ENCODE measurements at regions not wholly inside any gene's neighbourhood (a gene's known extent, or its start where the extent isn't known, plus 50 kb on each side); places are given as distances from the start of the nearest gene placed in this dataset.
"Not testable (repeated sequence)": the region's sequence is repeated elsewhere in the genome, so short reads cannot be mapped to it uniquely, and the experiment has no call there.

GRCh38 chr10:123392182-123392963 is 238.2 kb downstream of the BUB3 start:
- Histone ChIP-seq H3K4me3 (no peak overlapping the region), H3K9me3 (no peaks in the 10 kb centered on the region), H3K27me3 (no peaks in the 10 kb centered on the region), H3K4me1 (no peaks in the 10 kb centered on the region), H3K27ac (no peak overlapping the region), H3K36me3 (no peaks in the 10 kb centered on the region)
- WGBS, 2 donors, result 72 to 77% methylated on average over 6 of the region's 6 CpGs
- DNase-seq (no peak), ATAC-seq (ENCODE audit: low FRiP score in 2 of 2) (no peak)
- TF ChIP-seq POLR2AphosphoS5 (IDR thresholded peaks at IDR 0.05) (no peak), EP300 (IDR thresholded peaks at IDR 0.05) (no peak), CTCF (IDR thresholded peaks at IDR 0.05) (no peak), POLR2A (IDR thresholded peaks at IDR 0.05) (no peak)

GRCh38 chr10:123393170-123393569 is 239.0 kb downstream of the BUB3 start:
- Histone ChIP-seq H3K9me3 (no peaks in the 10 kb centered on the region), H3K4me1 (no peaks in the 10 kb centered on the region), H3K36me3 (no peaks in the 10 kb centered on the region), H3K27me3 (no peaks in the 10 kb centered on the region), H3K27ac (no peak overlapping the region), H3K4me3 (no peak overlapping the region)
- 92 to 97% methylated on average over 3 of the region's 3 CpGs for WGBS, 2 donors
- no peak for TF ChIP-seq CTCF (IDR thresholded peaks at IDR 0.05)
- no peak for TF ChIP-seq POLR2AphosphoS5 (IDR thresholded peaks at IDR 0.05)
- no peak for TF ChIP-seq EP300 (IDR thresholded peaks at IDR 0.05)
- TF ChIP-seq POLR2A (IDR thresholded peaks at IDR 0.05), result no peak
- DNase-seq (no peak), ATAC-seq (ENCODE audit: low FRiP score in 2 of 2) (no peak)

GRCh38 chr10:123394382-123394781 is 240.2 kb downstream of the BUB3 start:
- H3K4me1 ChIP-seq, result no peaks in the 10 kb centered on the region
- DNase-seq, result no peak
- no peaks in the 10 kb centered on the region for H3K9me3 ChIP-seq
- WGBS, 2 donors, result 22 to 56% methylated on average over 1 of the region's 1 CpG
- no peak overlapping the region for H3K4me3 ChIP-seq
- H3K36me3 ChIP-seq, result no peaks in the 10 kb centered on the region
- no peak for ATAC-seq (ENCODE audit: low FRiP score in 2 of 2)
- H3K27ac ChIP-seq, result no peak overlapping the region
- no peaks in the 10 kb centered on the region for H3K27me3 ChIP-seq
- TF ChIP-seq CTCF (IDR thresholded peaks at IDR 0.05) (no peak), POLR2A (IDR thresholded peaks at IDR 0.05) (no peak), EP300 (IDR thresholded peaks at IDR 0.05) (no peak), POLR2AphosphoS5 (IDR thresholded peaks at IDR 0.05) (no peak)

GRCh38 chr10:123395234-123395633 is 241.0 kb downstream of the BUB3 start:
- not testable (repeated sequence) for H3K4me1 ChIP-seq; ATAC-seq (ENCODE audit: low FRiP score in 2 of 2); H3K27ac ChIP-seq; H3K27me3 ChIP-seq; H3K9me3 ChIP-seq; H3K36me3 ChIP-seq; H3K4me3 ChIP-seq; DNase-seq
- WGBS, 2 donors, result 90 to 97% methylated on average over 4 of the region's 4 CpGs

GRCh38 chr10:123395906-123396305 is 241.7 kb downstream of the BUB3 start:
- WGBS, 2 donors, result 91 to 93% methylated on average over 4 to 6 of the region's 6 CpGs
- Histone ChIP-seq H3K9me3 (no peaks in the 10 kb centered on the region), H3K36me3 (no peaks in the 10 kb centered on the region), H3K27me3 (no peaks in the 10 kb centered on the region), H3K4me1 (no peaks in the 10 kb centered on the region), H3K4me3 (no peak overlapping the region), H3K27ac (no peak overlapping the region)
- TF ChIP-seq POLR2AphosphoS5 (IDR thresholded peaks at IDR 0.05) (no peak), EP300 (IDR thresholded peaks at IDR 0.05) (no peak), POLR2A (IDR thresholded peaks at IDR 0.05) (no peak), CTCF (IDR thresholded peaks at IDR 0.05) (no peak)
- no peak for ATAC-seq (ENCODE audit: low FRiP score in 2 of 2)
- DNase-seq, result no peak
